GM13977 (cell line): ENCODE measurements at regions not wholly inside any gene's neighbourhood (a gene's known extent, or its start where the extent isn't known, plus 50 kb on each side); places are given as distances from the start of the nearest gene placed in this dataset.

ENCODE experiments used
- DNase-seq: peaks from one replicate; pipeline ENCODE4 v3.0.0; 2012; ENCODE audit warnings: low spot score
- in situ Hi-C: fragments of 300-500 bp; cut with MboI; formaldehyde crosslinking; loops from one replicate; pipeline ENCODE4 v1.12.0; 2022; ENCODE audit warnings: low sequenced_read_pairs, low pct_unique_long_range_greater_than_20kb, mixed read lengths, inconsistent platforms; ENCODE audit not compliant: unreplicated experiment
- TF ChIP-seq, protein P1 (sequence below): IDR thresholded peaks from 2 replicates; pipeline ENCODE4 v1.5.1; 2012; ENCODE audit warnings: mild to moderate bottlenecking, control low read depth; ENCODE audit not compliant: insufficient read depth; ENCODE audit errors: extremely low read depth, missing control alignments

- in situ Hi-C loops = no loop called here
- TF ChIP-seq, protein P1, sequence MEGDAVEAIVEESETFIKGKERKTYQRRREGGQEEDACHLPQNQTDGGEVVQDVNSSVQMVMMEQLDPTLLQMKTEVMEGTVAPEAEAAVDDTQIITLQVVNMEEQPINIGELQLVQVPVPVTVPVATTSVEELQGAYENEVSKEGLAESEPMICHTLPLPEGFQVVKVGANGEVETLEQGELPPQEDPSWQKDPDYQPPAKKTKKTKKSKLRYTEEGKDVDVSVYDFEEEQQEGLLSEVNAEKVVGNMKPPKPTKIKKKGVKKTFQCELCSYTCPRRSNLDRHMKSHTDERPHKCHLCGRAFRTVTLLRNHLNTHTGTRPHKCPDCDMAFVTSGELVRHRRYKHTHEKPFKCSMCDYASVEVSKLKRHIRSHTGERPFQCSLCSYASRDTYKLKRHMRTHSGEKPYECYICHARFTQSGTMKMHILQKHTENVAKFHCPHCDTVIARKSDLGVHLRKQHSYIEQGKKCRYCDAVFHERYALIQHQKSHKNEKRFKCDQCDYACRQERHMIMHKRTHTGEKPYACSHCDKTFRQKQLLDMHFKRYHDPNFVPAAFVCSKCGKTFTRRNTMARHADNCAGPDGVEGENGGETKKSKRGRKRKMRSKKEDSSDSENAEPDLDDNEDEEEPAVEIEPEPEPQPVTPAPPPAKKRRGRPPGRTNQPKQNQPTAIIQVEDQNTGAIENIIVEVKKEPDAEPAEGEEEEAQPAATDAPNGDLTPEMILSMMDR = no peak
- no peak for DNase-seq
Measured at GRCh38 chr4:123966990-123967769, 570.6 kb downstream of the SPRY1 start.

GRCh38 chr4:123972031-123972430 lies 575.4 kb downstream of the SPRY1 start:
- DNase-seq = no peak
- TF ChIP-seq, protein P1 = no peak
- in situ Hi-C loops = no loop called here

DNA sequence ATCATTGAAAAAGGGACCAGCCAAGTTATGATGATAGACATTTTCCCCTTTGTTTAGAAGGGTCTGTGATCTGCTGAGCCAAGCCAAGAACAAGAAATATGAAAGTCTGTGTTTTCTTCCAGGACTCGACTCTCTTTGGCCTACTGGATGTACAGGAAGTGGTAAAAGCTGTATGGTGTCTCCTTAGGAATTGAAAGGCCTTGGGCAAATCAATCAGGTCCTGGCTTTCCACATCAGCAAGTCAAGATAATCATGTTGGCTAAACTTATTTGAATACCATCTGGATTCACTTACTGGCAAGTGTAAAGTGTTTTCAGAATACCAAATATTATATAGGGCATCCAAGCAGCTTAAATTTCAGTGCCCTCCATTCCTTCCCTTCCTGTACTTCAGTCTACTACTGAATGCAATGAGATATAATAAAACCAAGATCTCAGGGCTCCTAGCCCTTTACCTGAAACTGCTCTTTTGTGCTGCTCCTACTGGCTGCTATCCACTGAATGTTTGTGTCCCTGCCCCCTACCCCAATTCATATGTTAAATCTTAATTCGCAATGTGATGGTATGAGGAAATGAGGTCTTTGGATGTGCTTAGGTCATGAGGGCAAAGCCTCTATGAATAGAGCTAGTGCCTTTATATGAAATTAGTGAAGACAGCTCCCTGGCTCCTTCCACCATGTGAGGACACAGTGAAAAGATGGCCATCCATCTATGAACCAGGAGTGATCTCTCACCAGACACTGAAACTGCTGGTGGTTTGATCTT lies 578.0 kb downstream of the SPRY1 start:
- in situ Hi-C loops = no loop called here
- DNase-seq = no peak
- TF ChIP-seq, protein P1 = no peak

DNA sequence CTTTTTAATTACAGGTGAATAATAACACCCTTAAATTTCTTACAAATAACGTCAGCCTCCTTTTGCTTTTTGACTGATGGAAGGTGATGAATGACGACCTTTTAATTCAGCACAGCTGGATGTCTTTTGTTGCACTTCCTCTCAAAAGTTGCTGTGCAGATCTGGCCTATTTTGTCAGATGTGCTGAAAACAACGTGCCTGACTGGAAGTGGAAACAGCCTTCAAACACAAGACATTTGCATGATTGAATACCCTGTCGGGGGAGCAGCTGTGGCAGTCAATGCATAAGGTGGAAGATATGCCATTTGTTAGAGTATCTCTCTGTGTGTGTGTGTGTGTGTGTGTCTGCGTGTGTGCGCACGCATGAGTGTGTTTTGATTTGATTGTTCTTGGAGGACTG lies 579.7 kb downstream of the SPRY1 start:
- in situ Hi-C loops = no loop called here
- DNase-seq = no peak

DNA sequence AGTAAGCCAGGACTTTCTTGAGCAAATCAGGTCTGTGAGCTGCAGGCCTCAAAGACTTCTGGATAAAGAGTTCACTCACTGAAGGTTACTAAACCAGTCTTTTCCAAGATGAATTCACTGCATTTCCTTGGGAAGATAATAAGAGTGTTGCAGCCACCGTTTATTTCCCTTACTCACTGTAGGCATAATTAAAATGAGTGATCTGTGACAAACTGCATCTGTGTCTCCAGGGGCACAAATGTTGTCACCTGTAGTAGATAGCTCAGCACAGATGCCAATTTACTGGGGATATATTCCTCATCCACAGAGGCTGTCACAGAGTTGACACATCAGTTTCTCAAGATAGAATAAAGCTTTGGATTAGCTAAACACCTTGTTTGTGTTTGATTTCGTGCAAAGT lies 580.2 kb downstream of the SPRY1 start:
- TF ChIP-seq, protein P1 = no peak
- DNase-seq = no peak
- in situ Hi-C loops = no loop called here

More for the DNA sequence above, 579.7 kb downstream of the SPRY1 start:
- TF ChIP-seq, protein P1 = no peak

- no peak for DNase-seq
- in situ Hi-C loops = no loop called here
- TF ChIP-seq, protein P1 = no peak
Measured at GRCh38 chr4:123977641-123978081, 581.1 kb downstream of the SPRY1 start.
